OCI-LY3 (cell line): ENCODE measurements at regions not wholly inside any gene's neighbourhood (a gene's known extent, or its start where the extent isn't known, plus 50 kb on each side); places are given as distances from the start of the nearest gene placed in this dataset.

Experiments used
- EZH2phosphoT487 ChIP-seq: fragments of 200-600 bp; shearing (Covaris generic); IDR thresholded peaks from 2 replicates; pipeline ENCODE4 v1.6.1; 2018; ENCODE audit warnings: antibody characterized with exemption, mixed run types, low read depth
- TF ChIP-seq, protein P1 (sequence below): fragments of 200-600, 300-600 bp; sonication (generic); IDR thresholded peaks from 2 replicates; pipeline ENCODE4 v1.5.1; 2014; ENCODE audit warnings: antibody characterized with exemption, low read length, low read depth

DNA sequence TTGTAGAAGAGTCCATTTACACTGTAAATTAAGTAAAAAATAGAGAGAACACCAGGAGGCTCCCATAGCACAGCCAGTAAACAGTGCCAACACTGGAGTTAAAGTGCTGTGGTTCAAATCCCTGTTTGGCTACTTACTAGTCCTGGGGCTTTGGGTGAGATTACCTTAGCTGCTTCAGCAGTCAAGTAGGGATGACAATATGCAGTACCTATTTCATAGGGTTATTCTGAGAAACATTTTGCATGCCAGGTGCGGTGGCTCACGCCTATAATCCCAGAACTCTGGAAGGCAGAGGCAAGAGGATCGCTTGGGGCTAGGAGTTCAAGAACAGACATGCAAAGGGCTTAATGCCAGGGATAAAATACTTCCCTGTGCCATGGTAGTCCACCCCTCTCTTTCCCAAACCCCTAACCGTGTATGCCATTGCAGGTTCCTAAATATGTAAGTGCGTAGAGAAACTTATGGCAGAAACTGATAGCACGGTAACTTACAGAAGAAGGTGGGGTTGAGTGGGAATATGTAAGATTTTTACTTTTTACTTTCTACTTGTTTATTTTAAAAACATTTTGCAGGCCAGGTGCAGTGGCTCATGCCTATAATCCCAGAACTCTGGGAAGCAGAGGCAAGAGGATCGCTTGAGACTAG is 86.4 kb upstream of the PICALM start:
- TF ChIP-seq, protein P1, sequence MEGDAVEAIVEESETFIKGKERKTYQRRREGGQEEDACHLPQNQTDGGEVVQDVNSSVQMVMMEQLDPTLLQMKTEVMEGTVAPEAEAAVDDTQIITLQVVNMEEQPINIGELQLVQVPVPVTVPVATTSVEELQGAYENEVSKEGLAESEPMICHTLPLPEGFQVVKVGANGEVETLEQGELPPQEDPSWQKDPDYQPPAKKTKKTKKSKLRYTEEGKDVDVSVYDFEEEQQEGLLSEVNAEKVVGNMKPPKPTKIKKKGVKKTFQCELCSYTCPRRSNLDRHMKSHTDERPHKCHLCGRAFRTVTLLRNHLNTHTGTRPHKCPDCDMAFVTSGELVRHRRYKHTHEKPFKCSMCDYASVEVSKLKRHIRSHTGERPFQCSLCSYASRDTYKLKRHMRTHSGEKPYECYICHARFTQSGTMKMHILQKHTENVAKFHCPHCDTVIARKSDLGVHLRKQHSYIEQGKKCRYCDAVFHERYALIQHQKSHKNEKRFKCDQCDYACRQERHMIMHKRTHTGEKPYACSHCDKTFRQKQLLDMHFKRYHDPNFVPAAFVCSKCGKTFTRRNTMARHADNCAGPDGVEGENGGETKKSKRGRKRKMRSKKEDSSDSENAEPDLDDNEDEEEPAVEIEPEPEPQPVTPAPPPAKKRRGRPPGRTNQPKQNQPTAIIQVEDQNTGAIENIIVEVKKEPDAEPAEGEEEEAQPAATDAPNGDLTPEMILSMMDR: no peak
- TF ChIP-seq EZH2phosphoT487: no peak
